Fibroblast of lung (primary cell): ENCODE measurements at regions not wholly inside any gene's neighbourhood (a gene's known extent, or its start where the extent isn't known, plus 50 kb on each side); places are given as distances from the start of the nearest gene placed in this dataset.

Source experiments
- DNase-seq, 2 donors: peaks; one replicate each; pipeline versions ENCODE4 v3.0.0 to v3.0.0-alpha.2; 2010; ENCODE audit warnings: low read depth in 2 of 2
- H2AFZ ChIP-seq: 2 replicates; pipeline ENCODE4 v1.5.1; 2012; ENCODE audit warnings: low read length, control low read depth, inconsistent platforms
- H3K27ac ChIP-seq: 2 replicates; pipeline ENCODE4 v1.5.1; 2011; ENCODE audit warnings: low read length, control low read depth; ENCODE audit not compliant: insufficient read depth
- H3K27me3 ChIP-seq: 2 replicates; pipeline ENCODE4 v1.5.1; 2011; ENCODE audit warnings: mild to moderate bottlenecking, low read length; ENCODE audit not compliant: control insufficient read depth, insufficient read depth
- H3K36me3 ChIP-seq: 2 replicates; pipeline ENCODE4 v1.5.1; 2011; ENCODE audit warnings: low read length; ENCODE audit not compliant: control insufficient read depth, insufficient read depth
- H3K4me1 ChIP-seq: 2 replicates; pipeline ENCODE4 v1.5.1; 2011; ENCODE audit warnings: low read length; ENCODE audit not compliant: control insufficient read depth, insufficient read depth; ENCODE audit errors: extremely low read depth
- H3K4me2 ChIP-seq: 2 replicates; pipeline ENCODE4 v1.5.1; 2011; ENCODE audit warnings: low read length, control low read depth; ENCODE audit not compliant: insufficient read depth; ENCODE audit errors: extremely low read depth
- H3K4me3 ChIP-seq, 4 experiments: fragments of 200-600 bp in 1 of 4; sonication (generic) in 1 of 4; replicated peaks in 1 of 4; 2 replicates each; pipeline ENCODE4 v1.5.1; 2011 to 2016; ENCODE audit warnings: low read length in 4 of 4, low read depth in 3 of 4, mild to moderate bottlenecking in 3 of 4, control low read depth in 2 of 4, inconsistent platforms in 1 of 4, mixed read lengths in 1 of 4; ENCODE audit not compliant: insufficient read depth in 1 of 4; ENCODE audit errors: control extremely low read depth in 1 of 4
- H3K79me2 ChIP-seq: 2 replicates; pipeline ENCODE4 v1.5.1; 2012; ENCODE audit warnings: mild to moderate bottlenecking, low read length, inconsistent platforms; ENCODE audit not compliant: control insufficient read depth, insufficient read depth
- H3K9ac ChIP-seq: 2 replicates; pipeline ENCODE4 v1.5.1; 2011; ENCODE audit warnings: mild to moderate bottlenecking, low read length, control low read depth; ENCODE audit not compliant: insufficient read depth
- H3K9me3 ChIP-seq: 2 replicates; pipeline ENCODE4 v1.5.1; 2012; ENCODE audit warnings: low read depth, low read length; ENCODE audit not compliant: control insufficient read depth, insufficient read depth
- H4K20me1 ChIP-seq: 2 replicates; pipeline ENCODE4 v1.5.1; 2011; ENCODE audit warnings: low read length; ENCODE audit not compliant: control insufficient read depth, insufficient read depth; ENCODE audit errors: extremely low read depth
- EZH2 ChIP-seq: IDR thresholded peaks from 2 replicates; pipeline ENCODE4 v1.5.1; 2012; ENCODE audit warnings: low read length, control low read depth, mild to moderate bottlenecking; ENCODE audit errors: missing control alignments
- TF ChIP-seq, protein P1 (sequence below), 2 donors: IDR thresholded peaks in 1 of 2; conservative IDR thresholded peaks in 1 of 2; 1 replicate in 1 of 2; 2 replicates in 1 of 2; pipeline ENCODE4 v1.5.1; 2011 to 2012; ENCODE audit warnings: low read length in 2 of 2, control low read depth in 1 of 2, inconsistent platforms in 1 of 2, low read depth in 1 of 2, mild to moderate bottlenecking in 1 of 2

DNA sequence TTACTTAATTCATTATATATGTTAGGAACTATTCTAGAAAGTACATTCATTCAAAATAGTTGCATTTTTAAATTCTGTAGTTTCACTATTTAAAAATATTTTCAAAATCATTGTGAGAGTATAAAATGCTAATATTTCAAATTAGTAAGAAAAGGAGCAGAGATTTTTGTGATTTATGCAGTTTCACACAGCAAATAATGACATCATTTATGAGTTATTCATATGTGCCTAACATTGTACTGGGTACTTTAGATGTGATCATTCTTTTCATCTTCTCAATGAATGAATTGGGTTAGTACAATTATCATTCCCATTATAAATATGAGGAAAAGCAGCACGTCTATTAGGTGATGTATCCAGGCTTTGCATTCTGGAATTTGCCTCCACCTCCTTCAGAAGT, 1451.0 kb upstream of the IGFBP7 start:
- no peak for DNase-seq
- H3K9ac ChIP-seq, result no peak overlapping the region
- H3K4me1 ChIP-seq, result no peaks in the 10 kb centered on the region
- H3K9me3 ChIP-seq, result no peaks in the 10 kb centered on the region
- H3K4me2 ChIP-seq, result no peak overlapping the region
- no peaks in the 10 kb centered on the region for H3K79me2 ChIP-seq
- H3K27me3 ChIP-seq, result no peaks in the 10 kb centered on the region
- H3K4me3 ChIP-seq, result no peak overlapping the region
- H3K27ac ChIP-seq, result no peak overlapping the region
- H2AFZ ChIP-seq, result no peak overlapping the region
- no peak for TF ChIP-seq EZH2
- TF ChIP-seq, protein P1, sequence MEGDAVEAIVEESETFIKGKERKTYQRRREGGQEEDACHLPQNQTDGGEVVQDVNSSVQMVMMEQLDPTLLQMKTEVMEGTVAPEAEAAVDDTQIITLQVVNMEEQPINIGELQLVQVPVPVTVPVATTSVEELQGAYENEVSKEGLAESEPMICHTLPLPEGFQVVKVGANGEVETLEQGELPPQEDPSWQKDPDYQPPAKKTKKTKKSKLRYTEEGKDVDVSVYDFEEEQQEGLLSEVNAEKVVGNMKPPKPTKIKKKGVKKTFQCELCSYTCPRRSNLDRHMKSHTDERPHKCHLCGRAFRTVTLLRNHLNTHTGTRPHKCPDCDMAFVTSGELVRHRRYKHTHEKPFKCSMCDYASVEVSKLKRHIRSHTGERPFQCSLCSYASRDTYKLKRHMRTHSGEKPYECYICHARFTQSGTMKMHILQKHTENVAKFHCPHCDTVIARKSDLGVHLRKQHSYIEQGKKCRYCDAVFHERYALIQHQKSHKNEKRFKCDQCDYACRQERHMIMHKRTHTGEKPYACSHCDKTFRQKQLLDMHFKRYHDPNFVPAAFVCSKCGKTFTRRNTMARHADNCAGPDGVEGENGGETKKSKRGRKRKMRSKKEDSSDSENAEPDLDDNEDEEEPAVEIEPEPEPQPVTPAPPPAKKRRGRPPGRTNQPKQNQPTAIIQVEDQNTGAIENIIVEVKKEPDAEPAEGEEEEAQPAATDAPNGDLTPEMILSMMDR (conservative IDR thresholded peaks at IDR 0.05 in 1 of 2, IDR thresholded peaks at IDR 0.05 in 1 of 2; ENCODE audit: low read depth in 1 of 2, low read length in 2 of 2), result no peak
- H4K20me1 ChIP-seq, result no peaks in the 10 kb centered on the region
- no peaks in the 10 kb centered on the region for H3K36me3 ChIP-seq

DNA sequence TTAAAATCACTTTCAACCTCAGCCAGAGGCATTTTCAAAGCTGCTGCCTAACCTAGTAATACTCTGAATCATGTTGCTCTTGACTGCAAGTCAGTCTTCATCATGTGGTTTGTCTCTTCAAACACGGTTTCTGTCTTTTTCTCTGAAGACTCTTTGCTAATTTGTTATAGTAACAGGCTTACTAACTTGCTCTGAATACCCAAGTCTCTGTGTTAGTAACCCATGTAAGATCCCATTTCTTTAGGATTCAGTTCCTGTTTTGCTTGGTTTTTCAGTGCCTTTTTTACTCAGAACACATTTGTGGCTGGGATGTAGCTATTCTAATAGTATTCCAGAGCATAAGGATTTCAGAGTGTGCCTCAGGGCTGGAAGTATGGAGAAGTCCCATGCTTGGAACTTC, 1450.6 kb upstream of the IGFBP7 start:
- H3K79me2 ChIP-seq, result no peaks in the 10 kb centered on the region
- no peak overlapping the region for H2AFZ ChIP-seq
- H3K36me3 ChIP-seq, result no peaks in the 10 kb centered on the region
- H3K9ac ChIP-seq, result no peak overlapping the region
- H3K4me2 ChIP-seq, result no peak overlapping the region
- H3K27me3 ChIP-seq, result no peaks in the 10 kb centered on the region
- TF ChIP-seq EZH2, result no peak
- TF ChIP-seq, protein P1 (conservative IDR thresholded peaks at IDR 0.05 in 1 of 2, IDR thresholded peaks at IDR 0.05 in 1 of 2; ENCODE audit: low read depth in 1 of 2, low read length in 2 of 2), result no peak
- DNase-seq, result no peak
- H3K9me3 ChIP-seq, result no peaks in the 10 kb centered on the region
- H3K4me1 ChIP-seq, result no peaks in the 10 kb centered on the region
- H3K4me3 ChIP-seq, result no peak overlapping the region
- no peak overlapping the region for H3K27ac ChIP-seq
- H4K20me1 ChIP-seq, result no peaks in the 10 kb centered on the region

DNA sequence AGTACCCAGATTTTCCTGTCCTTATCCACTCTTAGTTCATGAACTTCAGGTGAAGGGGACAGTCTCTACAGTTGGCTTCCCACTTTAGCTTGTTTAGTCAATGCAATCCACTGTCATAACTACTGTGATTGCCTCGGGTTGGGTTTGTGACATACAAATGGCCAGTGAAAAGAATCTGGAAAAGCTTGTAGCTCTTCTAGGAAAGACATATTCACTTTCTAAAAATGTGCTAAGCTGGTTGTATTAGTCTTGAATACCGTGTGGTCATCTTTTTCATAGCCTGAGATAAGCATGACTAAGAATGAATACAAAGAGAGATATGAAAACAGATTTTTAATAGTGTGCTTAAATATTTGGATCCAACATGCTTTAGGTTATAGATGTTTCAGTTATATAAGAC, 1443.5 kb upstream of the IGFBP7 start:
- Histone ChIP-seq H3K27ac (no peak overlapping the region), H3K79me2 (no peaks in the 10 kb centered on the region), H3K4me1 (no peaks in the 10 kb centered on the region), H3K4me2 (no peak overlapping the region), H2AFZ (no peak overlapping the region), H4K20me1 (no peaks in the 10 kb centered on the region), H3K9ac (no peak overlapping the region), H3K36me3 (no peaks in the 10 kb centered on the region), H3K4me3 (no peak overlapping the region), H3K27me3 (no peaks in the 10 kb centered on the region), H3K9me3 (no peaks in the 10 kb centered on the region)
- no peak for DNase-seq
- TF ChIP-seq, protein P1 (conservative IDR thresholded peaks at IDR 0.05 in 1 of 2, IDR thresholded peaks at IDR 0.05 in 1 of 2; ENCODE audit: low read depth in 1 of 2, low read length in 2 of 2), result no peak
- TF ChIP-seq EZH2, result no peak
